ENCODE measurements at regions not wholly inside any gene's neighbourhood (a gene's known extent, or its start where the extent isn't known, plus 50 kb on each side); places are given as distances from the start of the nearest gene placed in this dataset.

DNA sequence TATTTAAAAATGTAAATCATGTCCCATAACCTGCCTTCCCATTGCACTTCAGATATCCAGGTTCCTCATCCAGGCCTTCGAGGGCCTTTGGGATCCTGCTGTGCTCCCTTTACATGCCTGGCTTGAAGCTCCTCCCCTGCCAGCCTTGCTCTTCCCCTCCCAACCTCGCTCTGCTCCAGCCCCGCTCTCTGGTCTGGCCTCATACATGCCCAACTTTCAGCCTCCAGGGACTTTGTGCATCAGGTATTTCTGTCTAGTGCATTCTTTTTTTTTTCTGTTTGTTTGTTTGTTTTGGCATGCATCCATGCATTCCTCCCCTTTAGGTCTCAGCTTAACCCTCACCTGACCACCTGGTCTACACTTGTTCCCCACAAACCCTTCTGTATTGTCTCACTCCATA, 160.3 kb downstream of the SNX10 start:
- in situ Hi-C loops (cut with HindIII; ENCODE audit: low pct_unique_long_range_greater_than_20kb, low sequenced_read_pairs) = no loop called here
- no peak for DNase-seq (ENCODE audit: low read depth, low spot score)

DNA sequence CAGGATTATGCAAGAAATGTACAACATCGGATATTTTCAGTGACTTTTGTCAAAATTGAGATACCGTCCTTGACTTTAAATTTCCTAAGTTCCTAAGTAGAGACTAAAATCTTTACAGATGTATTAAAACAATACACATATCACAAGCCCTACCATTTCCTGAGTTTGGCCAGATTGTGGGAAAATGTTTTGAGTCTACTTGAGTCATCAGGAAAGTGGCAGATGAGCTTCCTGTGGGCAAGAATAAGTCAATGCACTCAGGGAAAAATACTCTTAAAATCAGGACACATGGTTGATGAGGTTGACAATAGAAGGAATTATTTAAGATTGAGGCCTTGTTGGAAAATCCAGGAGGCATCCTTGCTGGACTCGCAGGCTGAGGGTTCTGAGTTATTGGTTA, 162.5 kb downstream of the SNX10 start:
- in situ Hi-C loops (cut with HindIII; ENCODE audit: low pct_unique_long_range_greater_than_20kb, low sequenced_read_pairs) = no loop called here
- no peak for DNase-seq (ENCODE audit: low read depth, low spot score)

DNA sequence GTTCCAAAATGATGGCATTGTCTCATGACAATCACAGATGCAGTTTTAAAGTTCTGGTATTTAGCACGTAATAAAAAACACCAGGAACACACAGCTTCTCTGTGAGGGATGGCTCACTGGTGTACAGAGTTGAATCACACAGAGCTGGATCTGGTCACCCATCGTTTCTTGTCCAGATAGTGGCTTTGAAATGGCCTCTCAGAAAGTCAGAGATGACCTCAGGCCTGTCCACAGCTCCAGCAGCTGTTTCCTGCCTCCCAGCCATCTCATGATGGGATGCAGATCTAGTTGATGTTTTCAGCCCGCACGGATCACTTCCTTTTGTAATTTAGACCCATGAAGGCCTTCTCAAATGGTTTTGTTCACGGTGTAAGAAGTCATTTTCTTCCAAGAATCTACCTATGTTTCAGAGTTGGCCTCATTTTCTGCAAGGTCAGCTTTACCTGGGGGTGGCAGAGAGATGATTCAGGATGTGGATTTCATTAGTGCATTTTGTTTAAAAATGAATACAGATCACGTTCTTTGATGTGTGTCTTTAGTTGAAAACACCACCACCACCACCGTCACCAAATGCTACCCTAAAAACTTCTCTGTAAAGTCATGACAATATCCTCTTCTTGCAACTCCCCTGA, 166.2 kb downstream of the SNX10 start:
- no peak for DNase-seq (ENCODE audit: low read depth, low spot score)

DNA sequence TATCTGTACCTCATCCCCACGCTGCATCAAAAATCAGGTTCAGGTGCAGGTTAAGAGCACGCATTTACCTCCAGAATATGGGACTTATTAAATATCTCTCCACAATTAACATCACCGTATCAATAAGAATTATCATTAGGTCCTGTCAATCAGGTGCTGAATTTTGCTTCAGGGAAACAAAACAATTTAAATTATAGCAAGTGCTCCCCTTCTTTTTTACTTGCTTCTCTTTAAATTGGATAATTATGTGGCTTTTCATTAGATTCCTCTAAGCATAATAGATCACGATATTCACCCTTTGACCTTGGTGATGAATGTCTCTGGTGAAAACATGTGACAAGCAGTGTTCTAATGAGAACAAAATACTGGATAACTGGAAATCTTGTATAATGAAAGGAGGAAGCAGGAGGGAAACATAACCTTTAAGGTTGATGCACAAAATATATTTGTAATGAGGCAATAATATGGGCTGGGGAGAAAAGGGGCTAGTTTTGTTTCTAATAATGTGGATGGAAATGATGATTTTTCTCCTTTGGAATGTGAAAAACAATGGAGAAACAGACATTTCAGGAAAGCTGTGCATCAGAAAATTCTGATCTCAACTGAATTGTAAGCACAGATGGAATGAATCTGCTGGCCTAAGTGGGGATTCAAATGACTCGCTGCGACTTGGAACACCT, 166.9 kb downstream of the SNX10 start:
- in situ Hi-C loops (cut with HindIII; ENCODE audit: low pct_unique_long_range_greater_than_20kb, low sequenced_read_pairs) = no loop called here
- DNase-seq (ENCODE audit: low read depth, low spot score) = no peak

More for the DNA sequence above, 166.2 kb downstream of the SNX10 start:
- in situ Hi-C loops (cut with HindIII; ENCODE audit: low pct_unique_long_range_greater_than_20kb, low sequenced_read_pairs) = no loop called here

DNA sequence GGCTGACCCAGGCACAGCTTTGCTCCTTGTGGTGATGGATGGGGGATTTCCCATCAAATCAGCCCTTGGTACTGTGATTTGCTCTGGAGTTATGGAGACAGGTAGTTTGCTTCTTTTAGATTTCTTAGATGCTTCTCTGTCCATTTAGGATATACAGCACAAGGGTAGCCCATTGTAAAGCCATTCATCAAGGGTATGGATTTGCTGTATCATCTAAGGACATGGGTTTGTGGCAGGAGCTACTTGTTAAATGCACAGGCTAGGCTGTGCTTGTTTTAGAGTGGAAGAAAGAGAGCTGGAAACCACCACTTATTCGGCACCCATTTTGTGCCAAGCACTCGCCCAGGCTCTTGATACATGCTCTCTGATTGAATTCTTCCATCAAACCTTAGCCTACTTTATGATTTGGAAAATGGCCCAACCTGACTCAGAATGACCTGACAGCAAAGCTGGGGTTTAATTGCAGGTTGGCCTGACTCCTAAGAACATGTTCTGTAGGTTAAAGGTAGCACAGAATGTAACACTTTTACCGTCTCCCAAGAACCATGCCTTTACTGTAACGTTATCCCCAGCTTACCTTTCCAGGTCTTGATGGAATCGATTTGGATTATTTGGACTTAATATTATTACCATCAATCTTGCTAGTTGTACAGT, 168.0 kb downstream of the SNX10 start:
- in situ Hi-C loops (cut with HindIII; ENCODE audit: low pct_unique_long_range_greater_than_20kb, low sequenced_read_pairs) = no loop called here
- no peak for DNase-seq (ENCODE audit: low read depth, low spot score)

DNA sequence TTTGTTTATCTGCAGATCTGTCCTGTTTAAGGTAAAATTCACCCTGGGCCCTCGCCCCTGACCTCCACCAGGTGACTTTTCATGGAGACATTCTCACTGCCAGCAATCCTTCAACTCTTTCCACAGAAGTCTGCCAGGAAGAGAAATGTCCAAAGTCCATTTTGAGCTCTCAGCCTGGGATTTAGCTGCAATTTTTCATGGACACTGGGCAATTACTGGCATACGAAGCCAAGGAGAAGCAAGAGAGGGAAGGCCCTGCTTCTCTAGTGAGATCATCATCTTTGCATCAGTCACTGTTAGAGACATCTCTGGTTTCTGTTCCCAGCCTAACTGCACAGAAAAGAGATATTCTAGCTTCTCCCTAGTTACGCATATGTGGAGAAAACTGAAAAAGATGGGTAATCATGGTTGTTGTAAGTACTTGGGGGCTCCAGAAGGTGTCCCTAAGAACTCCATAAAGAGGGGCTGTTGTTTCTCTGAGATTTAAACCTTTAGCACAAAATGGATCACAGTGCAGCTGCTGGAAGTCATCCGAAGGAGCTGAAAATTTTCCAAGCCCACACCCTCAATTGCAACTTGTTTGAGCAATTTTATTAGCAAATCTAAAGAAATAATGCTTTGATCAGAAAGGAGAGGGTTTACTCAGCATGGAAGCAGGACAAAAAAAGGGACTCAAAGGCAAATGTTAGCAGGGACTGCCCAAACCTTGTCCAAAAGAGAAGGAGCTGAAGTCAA, 168.9 kb downstream of the SNX10 start:
- DNase-seq (ENCODE audit: low read depth, low spot score) = no peak
- in situ Hi-C loops (cut with HindIII; ENCODE audit: low pct_unique_long_range_greater_than_20kb, low sequenced_read_pairs) = no loop called here

DNA sequence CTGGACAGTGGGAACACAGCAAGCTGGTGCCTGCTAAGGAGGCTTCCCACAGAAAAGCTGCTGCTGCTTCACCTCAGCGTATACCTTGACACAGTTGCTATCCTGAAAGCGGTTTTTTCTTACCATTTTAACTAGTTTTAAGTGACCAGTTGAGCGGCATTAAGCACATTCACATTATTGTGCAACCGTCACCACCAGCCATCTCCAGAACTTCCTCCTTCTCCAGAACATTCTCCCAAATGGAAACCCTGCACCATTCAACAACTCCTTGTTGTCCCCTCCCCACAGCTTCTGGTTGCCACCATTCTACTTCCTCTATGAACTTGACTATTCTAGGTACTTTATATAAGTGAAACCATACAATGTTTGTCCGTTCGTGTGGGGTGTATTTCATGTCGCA, 169.9 kb downstream of the SNX10 start:
- no peak for DNase-seq (ENCODE audit: low read depth, low spot score)
- in situ Hi-C loops (cut with HindIII; ENCODE audit: low pct_unique_long_range_greater_than_20kb, low sequenced_read_pairs) = no loop called here

DNA sequence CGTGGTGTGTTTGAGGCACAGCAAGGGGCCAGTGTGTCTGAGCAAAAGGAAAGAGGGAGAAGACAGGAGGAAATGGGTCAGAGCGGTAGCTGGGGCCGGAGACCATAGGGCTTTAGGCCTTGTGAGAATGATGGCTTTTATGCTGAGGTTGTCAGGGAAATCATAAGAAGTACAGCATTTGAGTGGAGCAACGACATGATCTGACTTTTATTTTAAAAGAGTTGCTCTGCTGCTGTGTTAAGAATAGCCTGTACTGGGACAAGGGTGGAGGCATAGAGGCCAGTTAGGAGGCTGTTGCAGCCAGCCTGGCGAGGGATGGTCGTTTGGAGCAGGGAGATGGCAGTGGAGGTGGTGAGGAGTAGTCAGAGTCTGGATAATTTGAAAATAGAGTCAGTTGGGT, 174.3 kb downstream of the SNX10 start:
- DNase-seq (ENCODE audit: low read depth, low spot score) = no peak
- in situ Hi-C loops (cut with HindIII; ENCODE audit: low pct_unique_long_range_greater_than_20kb, low sequenced_read_pairs) = no loop called here

DNA sequence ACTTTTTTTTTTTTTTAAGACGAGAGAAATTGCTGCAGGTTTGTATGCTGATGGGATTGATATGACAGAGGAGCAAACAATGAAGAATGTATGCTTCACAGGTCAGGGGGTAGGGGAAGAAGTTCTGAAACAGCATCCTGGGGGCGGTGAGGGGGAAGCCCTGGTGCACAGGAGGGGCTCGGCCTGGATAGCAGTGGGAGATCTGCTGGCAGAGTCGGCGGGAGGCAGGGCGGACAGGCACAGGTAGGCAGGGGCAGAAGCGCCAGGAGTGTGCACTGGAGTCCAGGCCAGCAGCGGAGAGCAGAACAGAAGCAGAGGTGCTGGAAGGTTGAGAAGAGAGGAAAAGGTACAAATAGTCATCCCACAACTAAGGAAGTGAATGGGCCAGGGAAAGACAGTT, 175.4 kb downstream of the SNX10 start:
- no peak for DNase-seq (ENCODE audit: low read depth, low spot score)
- in situ Hi-C loops (cut with HindIII; ENCODE audit: low pct_unique_long_range_greater_than_20kb, low sequenced_read_pairs) = no loop called here

DNA sequence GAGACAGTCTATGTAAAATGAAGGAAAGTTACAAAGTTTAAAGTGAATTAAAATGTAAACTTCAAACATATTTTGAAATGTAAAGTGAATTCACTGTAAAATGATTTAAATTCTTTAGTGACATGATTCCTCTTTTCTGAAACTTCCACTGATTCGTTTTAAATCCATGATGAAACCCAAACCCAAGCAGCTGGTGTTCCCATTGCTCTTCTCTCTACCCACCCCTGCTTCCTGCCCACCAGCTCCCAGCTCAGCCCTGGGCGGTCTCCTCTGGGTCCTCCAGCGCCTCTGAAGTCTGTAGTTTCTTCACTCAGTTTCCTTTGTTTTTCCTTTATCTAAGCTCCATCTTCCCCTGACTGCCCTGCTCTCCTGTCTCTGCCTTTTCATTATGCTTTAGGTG, 175.9 kb downstream of the SNX10 start:
- DNase-seq (ENCODE audit: low read depth, low spot score) = no peak
- in situ Hi-C loops (cut with HindIII; ENCODE audit: low pct_unique_long_range_greater_than_20kb, low sequenced_read_pairs) = no loop called here

DNA sequence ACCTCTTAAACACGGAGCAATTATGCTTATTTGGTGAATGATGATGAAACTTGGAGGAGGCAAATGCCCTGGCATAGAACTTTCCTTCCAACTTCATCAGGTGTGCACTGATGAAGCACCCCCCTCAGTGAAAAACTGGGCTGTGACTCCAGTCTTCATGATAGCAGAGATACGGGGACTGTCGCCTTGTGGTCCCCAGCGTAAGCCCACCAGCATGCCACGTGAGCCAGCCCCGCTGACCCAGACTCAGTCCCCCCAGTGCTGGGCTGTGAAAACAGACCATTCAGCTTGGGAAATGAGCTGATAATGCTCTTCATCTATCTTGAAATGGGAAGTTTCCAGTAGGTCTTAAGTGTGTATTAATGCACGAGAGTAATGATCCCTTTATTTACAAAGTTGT, 177.0 kb downstream of the SNX10 start:
- DNase-seq (ENCODE audit: low read depth, low spot score) = no peak
- in situ Hi-C loops (cut with HindIII; ENCODE audit: low pct_unique_long_range_greater_than_20kb, low sequenced_read_pairs) = no loop called here

DNA sequence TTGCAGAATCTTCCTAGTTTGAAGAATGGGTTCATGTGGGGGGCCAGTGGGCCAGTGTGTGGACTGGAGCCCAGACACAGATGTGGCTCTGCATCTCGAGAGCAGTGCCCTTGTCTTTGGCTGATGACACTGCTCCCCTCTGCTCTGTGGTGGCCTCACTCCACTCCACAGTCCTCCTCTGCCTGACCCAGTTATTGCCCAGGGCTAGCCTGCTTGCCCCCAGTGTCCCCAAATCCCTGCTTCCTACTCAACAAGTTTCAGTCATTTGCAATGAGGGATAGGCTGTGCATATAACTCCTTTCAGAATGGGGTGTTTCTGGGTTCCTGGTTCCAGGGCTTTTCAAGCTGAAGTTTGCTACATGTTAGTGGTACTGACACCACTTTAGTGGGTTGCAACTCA, 177.5 kb downstream of the SNX10 start:
- DNase-seq (ENCODE audit: low read depth, low spot score) = no peak
- in situ Hi-C loops (cut with HindIII; ENCODE audit: low pct_unique_long_range_greater_than_20kb, low sequenced_read_pairs) = no loop called here

DNA sequence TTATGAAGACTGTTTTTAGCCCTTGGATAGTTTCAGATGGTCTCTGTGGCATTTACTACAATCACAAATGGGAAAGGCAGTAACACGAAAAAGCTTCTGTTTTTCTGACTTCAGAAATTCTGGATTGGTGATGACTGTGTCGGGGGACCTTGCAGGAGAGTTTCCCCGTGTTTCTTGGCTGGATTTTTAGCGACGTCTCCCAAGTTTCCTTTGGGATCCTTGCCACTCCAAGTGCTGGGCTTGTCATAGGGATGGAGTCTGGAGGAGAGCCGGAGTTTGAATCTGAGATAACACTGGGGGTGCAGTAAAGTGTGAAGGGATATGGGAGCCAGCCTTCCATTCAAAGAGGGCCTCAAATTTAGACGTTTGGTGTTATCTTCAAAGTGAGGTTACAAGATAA, 179.0 kb downstream of the SNX10 start:
- no peak for DNase-seq (ENCODE audit: low read depth, low spot score)
- in situ Hi-C loops (cut with HindIII; ENCODE audit: low pct_unique_long_range_greater_than_20kb, low sequenced_read_pairs) = no loop called here

DNA sequence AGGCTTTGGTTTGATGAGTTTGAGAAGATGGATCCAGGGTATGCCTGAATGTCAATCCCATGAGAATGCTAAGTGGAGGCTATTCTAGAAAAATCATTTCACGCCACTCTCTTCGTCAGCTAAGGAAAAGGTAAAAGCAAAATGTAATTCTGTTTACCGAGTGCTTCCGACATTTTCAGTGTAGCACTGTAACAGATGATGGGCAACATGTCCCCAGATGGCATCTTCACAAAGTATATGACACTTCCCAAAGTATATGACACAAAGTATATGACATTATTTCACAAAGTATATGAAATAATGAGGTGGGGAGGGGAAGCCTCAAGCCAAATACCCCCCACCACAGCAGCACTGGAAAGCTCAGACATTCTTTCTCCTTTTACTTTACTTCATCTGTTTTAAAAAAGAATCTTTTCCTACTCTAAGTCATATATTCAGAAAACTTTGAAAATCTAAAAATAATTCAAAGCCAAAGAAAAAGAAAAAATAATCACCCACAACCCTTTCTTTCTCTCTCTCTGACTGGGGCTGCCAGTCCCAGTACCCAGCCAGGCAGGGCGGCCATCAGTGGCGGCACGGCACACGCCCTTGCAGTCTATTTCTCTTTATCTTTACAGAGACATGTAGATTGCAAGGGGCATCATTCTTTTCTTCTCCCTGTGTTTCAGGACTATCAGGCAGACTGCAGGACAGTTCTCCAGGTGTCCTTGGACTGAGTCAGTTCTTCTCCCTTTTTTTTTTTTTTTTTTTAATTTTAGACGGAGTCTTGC, 179.8 kb downstream of the SNX10 start:
- no peak for DNase-seq (ENCODE audit: low read depth, low spot score)

DNA sequence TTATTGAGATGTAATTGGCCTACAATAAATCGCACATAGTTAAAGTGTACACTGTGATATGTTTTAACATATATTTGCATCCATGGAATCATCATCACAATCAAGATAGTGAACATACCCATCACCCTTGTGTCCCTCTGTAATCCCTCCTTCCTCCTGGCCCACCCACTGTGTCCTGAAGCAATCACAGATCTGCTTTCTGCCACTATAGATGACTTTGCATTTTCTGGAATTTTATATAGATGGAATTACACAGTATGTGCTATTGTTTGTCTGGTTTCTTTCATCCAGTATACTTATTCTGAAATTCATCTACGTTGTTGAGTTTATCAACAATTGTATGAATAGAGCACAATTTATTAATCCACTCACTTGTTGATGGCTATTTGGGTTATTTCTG, 181.3 kb downstream of the SNX10 start:
- in situ Hi-C loops (cut with HindIII; ENCODE audit: low pct_unique_long_range_greater_than_20kb, low sequenced_read_pairs) = no loop called here
- no peak for DNase-seq (ENCODE audit: low read depth, low spot score)

More for the DNA sequence above, 179.8 kb downstream of the SNX10 start:
- in situ Hi-C loops (cut with HindIII; ENCODE audit: low pct_unique_long_range_greater_than_20kb, low sequenced_read_pairs) = no loop called here

DNA sequence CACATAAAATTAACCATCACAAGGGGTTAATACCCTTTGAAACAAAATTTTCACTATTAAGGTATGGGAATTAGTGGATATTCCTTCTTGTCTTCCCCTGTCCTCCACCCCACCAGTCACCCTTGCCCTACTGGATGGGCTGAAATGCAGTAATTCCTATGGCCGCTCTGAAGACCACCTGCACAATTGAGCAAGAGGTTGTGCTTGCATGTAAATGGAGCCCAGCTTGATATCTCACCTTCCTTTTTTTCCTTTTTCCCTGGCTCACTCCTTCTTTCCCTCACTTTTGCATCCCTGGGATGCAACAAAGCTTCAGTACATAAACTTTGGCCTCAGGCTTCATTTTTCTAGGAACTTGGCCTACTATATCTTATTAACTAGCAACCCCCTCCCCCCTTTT, 184.6 kb downstream of the SNX10 start:
- no peak for DNase-seq (ENCODE audit: low read depth, low spot score)
- in situ Hi-C loops (cut with HindIII; ENCODE audit: low pct_unique_long_range_greater_than_20kb, low sequenced_read_pairs) = no loop called here

DNA sequence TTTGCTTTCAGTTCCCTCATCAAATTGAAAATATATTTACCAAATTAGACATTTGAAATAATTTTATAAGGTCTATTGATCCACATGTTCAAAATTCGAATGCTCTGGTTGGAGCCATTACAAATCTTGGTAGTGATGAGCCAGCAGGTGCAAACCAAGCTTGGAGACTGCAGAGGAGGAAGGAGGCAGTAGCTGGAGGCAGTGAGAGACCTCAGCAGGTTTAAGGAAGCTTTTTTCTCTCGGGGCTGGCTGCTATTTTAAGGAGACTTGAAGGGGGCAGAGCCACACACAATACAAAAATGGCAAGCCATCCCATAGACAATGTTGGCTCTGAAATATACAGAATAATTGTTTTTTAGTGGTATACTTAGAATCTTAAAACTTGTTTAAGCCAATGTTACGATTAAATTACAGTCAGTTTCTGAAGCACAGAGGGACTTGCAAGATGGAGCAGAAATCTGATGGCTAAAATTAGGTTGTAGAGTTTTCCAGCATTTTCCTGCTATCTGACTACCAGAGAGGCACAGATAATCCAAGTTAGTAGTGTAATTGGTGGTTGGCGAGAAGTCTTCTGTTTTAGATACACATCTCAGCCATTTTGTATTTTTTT, 185.8 kb downstream of the SNX10 start:
- no peak for DNase-seq (ENCODE audit: low read depth, low spot score)
- in situ Hi-C loops (cut with HindIII; ENCODE audit: low pct_unique_long_range_greater_than_20kb, low sequenced_read_pairs) = no loop called here

All from SK-MEL-5 (cell line).